ENCODE measurements at regions not wholly inside any gene's neighbourhood (a gene's known extent, or its start where the extent isn't known, plus 50 kb on each side); places are given as distances from the start of the nearest gene placed in this dataset.

- Histone ChIP-seq H3K9ac (peak overlapping the region in 10 of 11 experiments; percentile 23 to 71 (median 56); a peak in 11 of 22 replicates), H3K36me3 (no peaks in the 10 kb centered on the region), H3K4me1 (peaks cover 11 to 17% (median 15%) of the 10 kb centered on the region in 10 experiments), H3K27me3 (peaks cover 25 to 41% (median 30%) of the 10 kb centered on the region in 11 experiments), H3K4me3 (peak overlapping the region; percentile 46 to 66 (median 52); a peak in 19 of 20 replicates), H4K20me1 (no peaks in the 10 kb centered on the region), H3K27ac (no peak overlapping the region), H3K4me2 (peak overlapping the region; percentile 78 to 99 (median 95)), H3K9me3 (replicated peaks in 1 of 11) (no peaks in the 10 kb centered on the region)
- no peak for TF ChIP-seq Cebpa-rat (IDR thresholded peaks at IDR 0.05)
These were observed 55.8 kb upstream of the VRK1 start for GRCh38 chr14:96741151-96741977.

GRCh38 chr14:96744262-96744661 lies 52.9 kb upstream of the VRK1 start:
- Histone ChIP-seq H3K27me3 (peaks cover 21 to 35% (median 25%) of the 10 kb centered on the region in 11 experiments), H3K27ac (no peak overlapping the region), H3K4me2 (no peak overlapping the region), H3K9me3 (replicated peaks in 1 of 11) (no peaks in the 10 kb centered on the region), H3K36me3 (no peaks in the 10 kb centered on the region), H3K9ac (no peak overlapping the region), H3K4me3 (no peak overlapping the region), H3K4me1 (peaks cover 3 to 15% (median 9%) of the 10 kb centered on the region in 10 experiments; a peak in 18 of 20 replicates), H4K20me1 (no peaks in the 10 kb centered on the region)
- no peak for TF ChIP-seq Cebpa-rat (IDR thresholded peaks at IDR 0.05)

- Histone ChIP-seq H3K27ac (no peak overlapping the region), H3K27me3 (peaks cover 8 to 22% (median 13%) of the 10 kb centered on the region in 11 experiments), H3K9me3 (replicated peaks in 1 of 11) (no peaks in the 10 kb centered on the region), H4K20me1 (no peaks in the 10 kb centered on the region), H3K36me3 (no peaks in the 10 kb centered on the region), H3K4me1 (peaks cover 3 to 15% (median 9%) of the 10 kb centered on the region in 10 experiments; a peak in 18 of 20 replicates), H3K4me2 (no peak overlapping the region), H3K4me3 (no peak overlapping the region), H3K9ac (no peak overlapping the region)
- TF ChIP-seq Cebpa-rat (IDR thresholded peaks at IDR 0.05): no peak
These were observed 51.6 kb upstream of the VRK1 start for GRCh38 chr14:96745500-96746051.

- no peak overlapping the region for H3K4me2 ChIP-seq
- H3K36me3 ChIP-seq: no peaks in the 10 kb centered on the region
- peaks cover 3 to 17% (median 8%) of the 10 kb centered on the region in 11 experiments for H3K27me3 ChIP-seq
- H3K9ac ChIP-seq: no peak overlapping the region
- no peaks in the 10 kb centered on the region for H4K20me1 ChIP-seq
- no peaks in the 10 kb centered on the region for H3K9me3 ChIP-seq (replicated peaks in 1 of 11)
- no peak overlapping the region for H3K4me3 ChIP-seq
- no peak for TF ChIP-seq Cebpa-rat (IDR thresholded peaks at IDR 0.05)
- H3K27ac ChIP-seq: no peak overlapping the region
- H3K4me1 ChIP-seq: peaks cover 3 to 14% (median 7%) of the 10 kb centered on the region in 10 experiments; a peak in 18 of 20 replicates
These were observed 51.1 kb upstream of the VRK1 start for GRCh38 chr14:96746101-96746500.

GRCh38 chr14:96747006-96747405 lies 50.2 kb upstream of the VRK1 start:
- H3K4me3 ChIP-seq: no peak overlapping the region
- H3K4me1 ChIP-seq: peaks cover 0 to 7% (median under 1%) of the 10 kb centered on the region in 10 experiments; a peak in 12 of 20 replicates
- no peaks in the 10 kb centered on the region for H3K36me3 ChIP-seq
- no peak overlapping the region for H3K9ac ChIP-seq
- no peak overlapping the region for H3K4me2 ChIP-seq
- H3K27ac ChIP-seq: no peak overlapping the region
- no peaks in the 10 kb centered on the region for H3K9me3 ChIP-seq (replicated peaks in 1 of 11)
- TF ChIP-seq Cebpa-rat (IDR thresholded peaks at IDR 0.05): no peak
- peaks cover 0 to 8% (median under 1%) of the 10 kb centered on the region in 11 experiments; a peak in 8 of 22 replicates for H3K27me3 ChIP-seq
- no peaks in the 10 kb centered on the region for H4K20me1 ChIP-seq
